Fibroblast of villous mesenchyme (primary cell): ENCODE measurements at regions not wholly inside any gene's neighbourhood (a gene's known extent, or its start where the extent isn't known, plus 50 kb on each side); places are given as distances from the start of the nearest gene placed in this dataset.
A peak's percentile ranks its signal among the peaks of the same experiment; 100 is the strongest.

Source experiments
- DNase-seq: peaks from one replicate; pipeline ENCODE4 v3.0.0-alpha.2; 2010; ENCODE audit warnings: low read depth
- H3K4me3 ChIP-seq: 2 replicates; pipeline ENCODE4 v1.5.1; 2011; ENCODE audit warnings: low read depth, mild to moderate bottlenecking, low read length
- CTCF ChIP-seq: IDR thresholded peaks from 2 replicates; pipeline ENCODE4 v1.5.1; 2012; ENCODE audit warnings: low read depth, mild to moderate bottlenecking, low read length; ENCODE audit not compliant: insufficient read depth

- no peak for TF ChIP-seq CTCF
- H3K4me3 ChIP-seq, result no peak overlapping the region
- no peak for DNase-seq
Measured at GRCh38 chr12:19044430-19044829, 85.1 kb upstream of the PLEKHA5 start.

DNA sequence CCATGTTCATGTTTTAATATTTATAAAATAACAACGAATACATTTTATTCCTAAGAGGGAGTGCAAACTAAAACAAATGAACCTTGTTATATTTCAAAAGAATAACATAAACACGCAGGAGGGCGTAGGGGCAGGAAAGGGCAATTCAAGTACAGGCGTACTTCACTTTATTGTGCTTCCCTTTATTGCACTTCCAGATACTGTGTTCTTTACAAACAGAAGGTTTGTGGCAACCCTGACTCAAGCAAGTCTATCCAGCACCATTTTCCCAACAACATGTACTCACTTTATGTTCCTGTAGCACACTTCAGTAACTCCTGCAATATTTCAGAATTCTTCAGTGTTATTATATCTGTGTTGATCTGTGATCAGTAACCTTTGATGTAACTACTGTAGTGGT, 84.6 kb upstream of the PLEKHA5 start:
- H3K4me3 ChIP-seq, result no peak overlapping the region
- TF ChIP-seq CTCF, result no peak
- DNase-seq, result no peak

DNA sequence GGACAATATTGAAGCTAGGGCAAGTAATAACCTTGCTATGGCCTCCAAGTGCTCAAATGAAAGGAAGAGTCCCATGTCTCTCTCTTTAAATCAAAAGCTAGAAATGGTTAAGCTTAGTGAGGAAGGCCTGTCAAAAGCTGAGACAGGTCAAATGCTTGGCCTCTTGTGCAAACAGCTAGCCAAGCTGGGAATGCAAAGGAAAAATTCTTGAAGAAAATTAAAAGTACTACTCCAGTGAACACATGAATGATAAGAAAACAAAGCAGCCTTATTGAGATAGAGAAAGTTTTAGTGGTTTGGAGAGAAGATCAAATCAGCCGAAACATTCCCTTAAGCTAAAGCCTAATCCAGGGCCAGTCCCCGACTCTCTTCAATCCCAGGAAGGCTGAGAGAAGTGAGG, 84.1 kb upstream of the PLEKHA5 start:
- H3K4me3 ChIP-seq, result no peak overlapping the region
- DNase-seq, result peak; percentile 40

GRCh38 chr12:19048943-19049342, 80.6 kb upstream of the PLEKHA5 start:
- no peak for DNase-seq
- no peak overlapping the region for H3K4me3 ChIP-seq
- no peak for TF ChIP-seq CTCF

More for the DNA sequence above, 84.1 kb upstream of the PLEKHA5 start:
- no peak for TF ChIP-seq CTCF

DNA sequence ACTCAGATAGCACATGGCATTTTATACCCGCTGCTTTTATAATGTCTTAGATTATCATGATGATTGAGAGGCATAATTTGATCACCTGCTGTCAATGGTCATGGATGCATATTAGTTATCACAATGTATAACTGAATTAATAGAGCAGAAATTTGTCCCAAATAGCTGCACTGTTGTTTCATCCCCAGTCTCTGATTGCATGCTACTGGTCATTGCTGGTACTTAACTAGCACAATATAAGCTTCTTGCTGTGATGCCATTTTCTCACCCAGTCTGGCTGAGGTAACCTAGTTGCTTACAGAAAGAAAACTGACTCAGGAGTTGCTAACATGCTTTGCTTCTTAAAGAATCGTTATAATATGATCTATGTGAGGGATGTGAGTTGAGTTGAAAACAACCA, 76.8 kb upstream of the PLEKHA5 start:
- no peak for DNase-seq
- H3K4me3 ChIP-seq, result no peak overlapping the region
- TF ChIP-seq CTCF, result no peak

DNA sequence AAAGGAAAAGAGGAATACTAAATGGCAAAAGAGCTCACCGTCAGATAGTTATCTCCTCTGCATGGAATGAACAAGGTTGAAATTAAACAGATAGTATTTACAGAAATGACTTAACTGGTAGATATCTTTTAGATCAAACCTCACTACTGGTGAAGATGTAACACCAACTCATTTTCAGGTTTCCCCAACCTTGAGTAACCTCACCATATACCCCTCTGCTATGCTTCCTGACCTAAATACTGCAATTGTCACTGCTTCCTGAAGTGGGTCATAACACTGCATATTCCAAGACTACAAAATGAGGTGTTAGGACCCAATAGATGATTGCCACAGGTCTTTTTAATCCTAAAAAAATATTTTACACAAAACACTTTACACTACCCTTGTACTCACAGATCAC, 76.3 kb upstream of the PLEKHA5 start:
- no peak for TF ChIP-seq CTCF
- no peak overlapping the region for H3K4me3 ChIP-seq
- no peak for DNase-seq

GRCh38 chr12:19054035-19054434, 75.5 kb upstream of the PLEKHA5 start:
- TF ChIP-seq CTCF, result no peak
- DNase-seq, result no peak
- no peak overlapping the region for H3K4me3 ChIP-seq
